SU-DHL-6 (cell line): ENCODE measurements at regions not wholly inside any gene's neighbourhood (a gene's known extent, or its start where the extent isn't known, plus 50 kb on each side); places are given as distances from the start of the nearest gene placed in this dataset.

Source experiments
- CTCF ChIP-seq: fragments of 200-600 bp; sonication (generic); IDR thresholded peaks from one replicate; pipeline ENCODE4 v1.5.1; 2017; ENCODE audit warnings: antibody characterized with exemption, mild to moderate bottlenecking, low read length, moderate library complexity; ENCODE audit not compliant: insufficient read depth, poor library complexity, severe bottlenecking
- EZH2phosphoT487 ChIP-seq: fragments of 200-600 bp; sonication (generic), shearing (Covaris generic); conservative IDR thresholded peaks from 2 replicates; pipeline ENCODE4 v1.6.1; 2018; ENCODE audit warnings: mild to moderate bottlenecking, antibody characterized with exemption, low read length, moderate library complexity, mixed read lengths

GRCh38 chr12:41998436-41998835 is 146.2 kb downstream of the GXYLT1 start:
- TF ChIP-seq CTCF (no peak), EZH2phosphoT487 (no peak)
